Stimulated activated naive CD4-positive, alpha-beta T cell treated with Interleukin-2 at 50 U/mL for 16 hours (primary cell): ENCODE measurements at regions not wholly inside any gene's neighbourhood (a gene's known extent, or its start where the extent isn't known, plus 50 kb on each side); places are given as distances from the start of the nearest gene placed in this dataset.

ENCODE experiments used
- DNase-seq: peaks from one replicate; lab custom pipeline; 2025; lab: John Stamatoyannopoulos, UW

GRCh38 chr1:168386949-168387586 lies 106.4 kb downstream of the TBX19 start:
- peak; percentile 68 for DNase-seq

- no peak for DNase-seq
Measured at GRCh38 chr1:168386492-168386891, 105.8 kb downstream of the TBX19 start.

- no peak for DNase-seq
Measured at GRCh38 chr1:168381850-168382249, 101.2 kb downstream of the TBX19 start.

- no peak for DNase-seq
Measured at GRCh38 chr1:168380945-168381344, 100.3 kb downstream of the TBX19 start.

- no peak for DNase-seq
Measured at GRCh38 chr1:168379104-168379860, 98.6 kb downstream of the TBX19 start.

GRCh38 chr1:168375566-168376300 lies 95.1 kb downstream of the TBX19 start:
- DNase-seq, result no peak

GRCh38 chr1:168374566-168374965 lies 93.9 kb downstream of the TBX19 start:
- DNase-seq, result no peak

- no peak for DNase-seq
Measured at GRCh38 chr1:168373869-168374268, 93.2 kb downstream of the TBX19 start.

GRCh38 chr1:168372861-168373371 lies 92.2 kb downstream of the TBX19 start:
- no peak for DNase-seq

- DNase-seq, result no peak
Measured at GRCh38 chr1:168372307-168372706, 91.6 kb downstream of the TBX19 start.

- DNase-seq, result no peak
Measured at GRCh38 chr1:168371477-168371876, 90.8 kb downstream of the TBX19 start.

- no peak for DNase-seq
Measured at GRCh38 chr1:168370586-168370985, 89.9 kb downstream of the TBX19 start.

- no peak for DNase-seq
Measured at GRCh38 chr1:168369655-168370054, 89.0 kb downstream of the TBX19 start.

- no peak for DNase-seq
Measured at GRCh38 chr1:168368131-168368530, 87.5 kb downstream of the TBX19 start.

GRCh38 chr1:168365719-168366479 lies 85.2 kb downstream of the TBX19 start:
- no peak for DNase-seq
